ENCODE measurements at regions not wholly inside any gene's neighbourhood (a gene's known extent, or its start where the extent isn't known, plus 50 kb on each side); places are given as distances from the start of the nearest gene placed in this dataset.

DNA sequence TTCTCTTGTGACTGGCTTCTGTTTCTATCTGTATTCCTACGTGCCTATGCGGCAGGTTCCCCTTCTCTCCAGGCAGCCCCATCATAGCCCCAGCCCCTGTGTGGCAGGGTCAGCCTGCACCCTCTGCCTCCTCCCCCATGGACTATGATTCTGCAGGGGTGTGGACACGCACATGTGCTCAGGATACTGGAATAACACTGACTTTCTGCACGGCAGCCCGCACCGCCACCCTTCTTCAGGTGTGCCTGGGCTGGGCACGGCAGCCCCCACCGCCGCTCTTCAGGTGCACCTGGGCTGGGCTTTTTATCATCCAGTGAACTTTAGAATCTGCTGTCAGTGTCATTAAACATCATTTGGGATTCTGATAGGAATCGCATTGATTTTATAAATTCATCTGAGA, 202.6 kb upstream of the PPP2R2D start:
- H3K27me3 Mint-ChIP-seq (ENCODE audit: insufficient read depth, unreplicated experiment) = peaks cover 12% of the 10 kb centered on the region
- no peak overlapping the region for H3K27ac Mint-ChIP-seq (ENCODE audit: unreplicated experiment)
- H3K36me3 ChIP-seq (ENCODE audit: control insufficient read depth, insufficient read depth, low read length) = no peaks in the 10 kb centered on the region
- H3K4me3 Mint-ChIP-seq (ENCODE audit: unreplicated experiment) = no peak overlapping the region
- H3K9me3 ChIP-seq = no peaks in the 10 kb centered on the region
- TF ChIP-seq, protein P1, sequence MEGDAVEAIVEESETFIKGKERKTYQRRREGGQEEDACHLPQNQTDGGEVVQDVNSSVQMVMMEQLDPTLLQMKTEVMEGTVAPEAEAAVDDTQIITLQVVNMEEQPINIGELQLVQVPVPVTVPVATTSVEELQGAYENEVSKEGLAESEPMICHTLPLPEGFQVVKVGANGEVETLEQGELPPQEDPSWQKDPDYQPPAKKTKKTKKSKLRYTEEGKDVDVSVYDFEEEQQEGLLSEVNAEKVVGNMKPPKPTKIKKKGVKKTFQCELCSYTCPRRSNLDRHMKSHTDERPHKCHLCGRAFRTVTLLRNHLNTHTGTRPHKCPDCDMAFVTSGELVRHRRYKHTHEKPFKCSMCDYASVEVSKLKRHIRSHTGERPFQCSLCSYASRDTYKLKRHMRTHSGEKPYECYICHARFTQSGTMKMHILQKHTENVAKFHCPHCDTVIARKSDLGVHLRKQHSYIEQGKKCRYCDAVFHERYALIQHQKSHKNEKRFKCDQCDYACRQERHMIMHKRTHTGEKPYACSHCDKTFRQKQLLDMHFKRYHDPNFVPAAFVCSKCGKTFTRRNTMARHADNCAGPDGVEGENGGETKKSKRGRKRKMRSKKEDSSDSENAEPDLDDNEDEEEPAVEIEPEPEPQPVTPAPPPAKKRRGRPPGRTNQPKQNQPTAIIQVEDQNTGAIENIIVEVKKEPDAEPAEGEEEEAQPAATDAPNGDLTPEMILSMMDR (IDR thresholded peaks at IDR 0.05; ENCODE audit: insufficient read depth in 1 of 2, low read depth in 1 of 2, low read length in 1 of 2, severe bottlenecking in 1 of 2, unreplicated experiment in 1 of 2) = no peak
- no peaks in the 10 kb centered on the region for H3K36me3 Mint-ChIP-seq (ENCODE audit: insufficient read depth, unreplicated experiment)
- no TSS peak for BruUV-seq (replicated peaks)
- ChIA-PET POLR2A (no interaction called here), CTCF (no interaction called here)
- no peaks in the 10 kb centered on the region for H3K9me3 Mint-ChIP-seq (ENCODE audit: unreplicated experiment)
- H3K27me3 ChIP-seq (replicated peaks; ENCODE audit: control insufficient read depth, insufficient read depth, low read length) = no peaks in the 10 kb centered on the region
- no peak overlapping the region for H3K4me3 ChIP-seq (ENCODE audit: low read depth, low read length)
- no peaks in the 10 kb centered on the region for H3K4me1 Mint-ChIP-seq (ENCODE audit: low read depth, unreplicated experiment)
- no peaks in the 10 kb centered on the region for H3K4me1 ChIP-seq
- no peak for DNase-seq
- intact Hi-C loops (cut with micrococcal nuclease; ENCODE audit: unreplicated experiment) = loop anchor here (10.0 kb wide), 1 partner anchor 87 kb away; no protein-coding TSS in a partner anchor

DNA sequence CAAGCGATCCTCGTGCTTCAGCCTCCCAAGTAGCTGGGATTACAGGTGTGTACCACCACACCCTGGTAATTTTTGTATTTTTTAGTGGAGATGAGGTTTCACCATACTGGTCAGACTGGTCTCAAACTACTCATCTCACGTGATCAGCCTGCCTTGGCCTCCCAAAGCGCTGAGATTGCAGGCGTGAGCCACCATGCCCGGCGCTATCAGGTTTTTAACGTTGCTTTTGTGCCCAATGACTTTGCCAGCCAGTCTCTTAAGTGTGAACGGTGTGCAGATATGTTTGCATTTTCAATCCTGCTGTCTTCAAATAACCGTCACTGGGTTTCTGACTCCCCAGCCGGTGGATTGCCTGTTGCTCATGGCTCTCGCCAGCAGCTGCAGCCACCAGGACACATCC, 201.8 kb upstream of the PPP2R2D start:
- H3K4me1 Mint-ChIP-seq (ENCODE audit: low read depth, unreplicated experiment) = no peaks in the 10 kb centered on the region
- H3K4me3 Mint-ChIP-seq (ENCODE audit: unreplicated experiment) = no peak overlapping the region
- no peaks in the 10 kb centered on the region for H3K4me1 ChIP-seq
- H3K9me3 Mint-ChIP-seq (ENCODE audit: unreplicated experiment) = no peaks in the 10 kb centered on the region
- no peaks in the 10 kb centered on the region for H3K27me3 ChIP-seq (replicated peaks; ENCODE audit: control insufficient read depth, insufficient read depth, low read length)
- TF ChIP-seq, protein P1 (IDR thresholded peaks at IDR 0.05; ENCODE audit: insufficient read depth in 1 of 2, low read depth in 1 of 2, low read length in 1 of 2, severe bottlenecking in 1 of 2, unreplicated experiment in 1 of 2) = no peak
- no peaks in the 10 kb centered on the region for H3K36me3 ChIP-seq (ENCODE audit: control insufficient read depth, insufficient read depth, low read length)
- CTCF ChIA-PET = no interaction called here
- BruUV-seq (replicated peaks) = no TSS peak
- H3K9me3 ChIP-seq = no peaks in the 10 kb centered on the region
- POLR2A ChIA-PET = no interaction called here
- peak in 1 of 2 experiments; percentile 8 for DNase-seq
- peaks cover 12% of the 10 kb centered on the region for H3K27me3 Mint-ChIP-seq (ENCODE audit: insufficient read depth, unreplicated experiment)
- H3K36me3 Mint-ChIP-seq (ENCODE audit: insufficient read depth, unreplicated experiment) = no peaks in the 10 kb centered on the region
- H3K27ac Mint-ChIP-seq (ENCODE audit: unreplicated experiment) = no peak overlapping the region
- H3K4me3 ChIP-seq (ENCODE audit: low read depth, low read length) = no peak overlapping the region
- intact Hi-C loops (cut with micrococcal nuclease; ENCODE audit: unreplicated experiment) = loop anchor here (10.0 kb wide), 1 partner anchor 86 kb away; no protein-coding TSS in a partner anchor

DNA sequence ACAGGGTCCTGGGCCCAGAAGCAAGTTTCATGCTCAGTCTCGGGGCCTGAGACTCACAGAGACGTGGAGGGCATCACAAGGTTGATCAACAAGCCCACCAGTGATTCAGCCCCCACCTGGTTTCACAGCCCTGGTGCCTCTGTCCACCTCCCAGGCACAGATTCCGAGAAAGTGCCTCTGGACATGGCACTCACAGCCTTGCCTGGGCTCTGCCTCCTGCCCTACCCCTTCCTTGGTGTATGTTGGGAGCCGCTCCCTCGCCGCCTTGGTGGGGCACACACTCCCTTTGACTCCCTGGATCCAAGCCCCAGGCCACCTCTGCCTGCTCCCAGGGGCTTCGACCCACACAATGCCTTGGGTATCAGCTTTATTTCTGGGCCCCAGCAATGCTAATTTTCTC, 200.8 kb upstream of the PPP2R2D start:
- peak in 1 of 2 experiments; percentile 18 for DNase-seq
- Histone ChIP-seq H3K36me3 (ENCODE audit: control insufficient read depth, insufficient read depth, low read length) (no peaks in the 10 kb centered on the region), H3K27me3 (replicated peaks; ENCODE audit: control insufficient read depth, insufficient read depth, low read length) (no peaks in the 10 kb centered on the region), H3K4me1 (no peaks in the 10 kb centered on the region), H3K4me3 (ENCODE audit: low read depth, low read length) (no peak overlapping the region), H3K9me3 (no peaks in the 10 kb centered on the region)
- Mint-ChIP-seq H3K27ac (ENCODE audit: unreplicated experiment) (no peak overlapping the region), H3K27me3 (ENCODE audit: insufficient read depth, unreplicated experiment) (peaks cover 12% of the 10 kb centered on the region), H3K36me3 (ENCODE audit: insufficient read depth, unreplicated experiment) (no peaks in the 10 kb centered on the region), H3K9me3 (ENCODE audit: unreplicated experiment) (no peaks in the 10 kb centered on the region), H3K4me3 (ENCODE audit: unreplicated experiment) (no peak overlapping the region), H3K4me1 (ENCODE audit: low read depth, unreplicated experiment) (no peaks in the 10 kb centered on the region)
- TF ChIP-seq, protein P1 (IDR thresholded peaks at IDR 0.05; ENCODE audit: insufficient read depth in 1 of 2, low read depth in 1 of 2, low read length in 1 of 2, severe bottlenecking in 1 of 2, unreplicated experiment in 1 of 2) = no peak
- ChIA-PET CTCF (no interaction called here), POLR2A (no interaction called here)
- BruUV-seq (replicated peaks) = no TSS peak
- intact Hi-C loops (cut with micrococcal nuclease; ENCODE audit: unreplicated experiment) = no loop called here

Measured in Caco-2 (cell line).